Ramos (cell line): ENCODE measurements at regions not wholly inside any gene's neighbourhood (a gene's known extent, or its start where the extent isn't known, plus 50 kb on each side); places are given as distances from the start of the nearest gene placed in this dataset.
"Not testable (repeated sequence)": the region's sequence is repeated elsewhere in the genome, so short reads cannot be mapped to it uniquely, and the experiment has no call there.

Experiments used
- in situ Hi-C: fragments of 300-500 bp; cut with MboI; formaldehyde crosslinking; loops from one replicate; pipeline ENCODE4 v1.14.3; 2022; ENCODE audit warnings: low sequenced_read_pairs; ENCODE audit not compliant: unreplicated experiment

GRCh38 chr2:236345081-236345714 is 81.0 kb upstream of the ASB18 start:
- in situ Hi-C loops: loop anchor here (5.0 kb wide), 1 partner anchor 727 kb away; no protein-coding TSS in a partner anchor

GRCh38 chr2:236346366-236346765 is 82.2 kb upstream of the ASB18 start:
- in situ Hi-C loops: loop anchor here (5.0 kb wide), 1 partner anchor 726 kb away; no protein-coding TSS in a partner anchor

- in situ Hi-C loops: loop anchor here (5.0 kb wide), 1 partner anchor 724 kb away; no protein-coding TSS in a partner anchor
These were observed 84.1 kb upstream of the ASB18 start for GRCh38 chr2:236348279-236348678.

- in situ Hi-C loops: loop anchor here (5.0 kb wide), 1 partner anchor 723 kb away; no protein-coding TSS in a partner anchor
These were observed 84.8 kb upstream of the ASB18 start for GRCh38 chr2:236348976-236349375.

- in situ Hi-C loops: no loop called here
These were observed 86.2 kb upstream of the ASB18 start for GRCh38 chr2:236350426-236350825.

- in situ Hi-C loops: no loop called here
These were observed 87.8 kb upstream of the ASB18 start for GRCh38 chr2:236351966-236352525.

GRCh38 chr2:236352761-236353593 is 88.8 kb upstream of the ASB18 start:
- in situ Hi-C loops: no loop called here

- in situ Hi-C loops: no loop called here
These were observed 89.4 kb upstream of the ASB18 start for GRCh38 chr2:236353594-236353942.

GRCh38 chr2:236354056-236354940 is 90.1 kb upstream of the ASB18 start:
- in situ Hi-C loops: no loop called here

- in situ Hi-C loops: no loop called here
These were observed 90.9 kb upstream of the ASB18 start for GRCh38 chr2:236354973-236355595.

- in situ Hi-C loops: no loop called here
These were observed 91.7 kb upstream of the ASB18 start for GRCh38 chr2:236355911-236356310.

- in situ Hi-C loops: not testable (repeated sequence)
These were observed 92.1 kb upstream of the ASB18 start for GRCh38 chr2:236356321-236356720.

- in situ Hi-C loops: not testable (repeated sequence)
These were observed 94.3 kb upstream of the ASB18 start for GRCh38 chr2:236358482-236358881.

- in situ Hi-C loops: no loop called here
These were observed 95.3 kb upstream of the ASB18 start for GRCh38 chr2:236359426-236360045.

- in situ Hi-C loops: no loop called here
These were observed 96.3 kb upstream of the ASB18 start for GRCh38 chr2:236360496-236360895.

- in situ Hi-C loops: no loop called here
These were observed 99.6 kb upstream of the ASB18 start for GRCh38 chr2:236363711-236364277.

- in situ Hi-C loops: no loop called here
These were observed 101.2 kb upstream of the ASB18 start for GRCh38 chr2:236365258-236366048.

GRCh38 chr2:236366049-236366387 is 101.8 kb upstream of the ASB18 start:
- in situ Hi-C loops: no loop called here
